Lower leg skin (tissue), 3 donors: ENCODE measurements at regions not wholly inside any gene's neighbourhood (a gene's known extent, or its start where the extent isn't known, plus 50 kb on each side); places are given as distances from the start of the nearest gene placed in this dataset.

Source experiments
- POLR2A ChIP-seq, 2 donors: fragments of 450-650 bp; IDR thresholded peaks; one replicate each; pipeline ENCODE4 v1.6.1; 2016 to 2017; ENCODE audit warnings: antibody characterized with exemption in 2 of 2, mild to moderate bottlenecking in 1 of 2, moderate library complexity in 1 of 2
- TF ChIP-seq, protein P1 (sequence below), 3 donors: fragments of 450-650 bp; IDR thresholded peaks; one replicate each; pipeline ENCODE4 v1.5.1; 2016; ENCODE audit warnings: antibody characterized with exemption in 3 of 3, mild to moderate bottlenecking in 3 of 3, moderate library complexity in 2 of 3

DNA sequence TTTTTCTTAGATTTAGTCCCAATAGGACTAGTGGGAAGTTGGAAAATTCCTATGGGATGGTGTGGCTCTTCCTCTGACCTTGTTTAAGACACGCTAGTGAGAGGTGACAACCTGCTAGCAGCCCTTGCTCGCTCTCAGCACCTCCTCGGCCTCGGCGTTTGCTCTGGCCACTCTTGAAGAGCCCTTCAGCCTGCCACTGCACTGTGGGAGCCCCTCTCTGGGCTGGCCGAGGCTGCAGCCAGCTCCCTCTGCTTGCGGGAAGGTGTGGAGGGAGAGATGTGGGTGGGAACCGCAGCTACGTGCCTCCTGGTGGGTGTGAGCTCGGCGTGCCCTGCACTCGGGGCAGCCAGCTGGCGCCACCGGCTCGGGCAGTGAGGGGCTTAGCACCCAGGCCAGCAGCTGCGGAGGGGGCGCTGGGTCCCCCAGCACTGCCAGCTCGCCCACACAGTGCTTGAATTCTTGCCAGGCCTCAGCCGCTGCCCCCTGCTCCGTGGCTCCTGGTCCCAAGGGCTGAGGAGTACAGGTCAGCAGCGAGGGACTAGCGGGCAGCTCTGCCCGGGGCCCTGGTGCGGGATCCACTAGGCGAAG is 254.5 kb upstream of the ANKRD55 start:
- TF ChIP-seq, protein P1, sequence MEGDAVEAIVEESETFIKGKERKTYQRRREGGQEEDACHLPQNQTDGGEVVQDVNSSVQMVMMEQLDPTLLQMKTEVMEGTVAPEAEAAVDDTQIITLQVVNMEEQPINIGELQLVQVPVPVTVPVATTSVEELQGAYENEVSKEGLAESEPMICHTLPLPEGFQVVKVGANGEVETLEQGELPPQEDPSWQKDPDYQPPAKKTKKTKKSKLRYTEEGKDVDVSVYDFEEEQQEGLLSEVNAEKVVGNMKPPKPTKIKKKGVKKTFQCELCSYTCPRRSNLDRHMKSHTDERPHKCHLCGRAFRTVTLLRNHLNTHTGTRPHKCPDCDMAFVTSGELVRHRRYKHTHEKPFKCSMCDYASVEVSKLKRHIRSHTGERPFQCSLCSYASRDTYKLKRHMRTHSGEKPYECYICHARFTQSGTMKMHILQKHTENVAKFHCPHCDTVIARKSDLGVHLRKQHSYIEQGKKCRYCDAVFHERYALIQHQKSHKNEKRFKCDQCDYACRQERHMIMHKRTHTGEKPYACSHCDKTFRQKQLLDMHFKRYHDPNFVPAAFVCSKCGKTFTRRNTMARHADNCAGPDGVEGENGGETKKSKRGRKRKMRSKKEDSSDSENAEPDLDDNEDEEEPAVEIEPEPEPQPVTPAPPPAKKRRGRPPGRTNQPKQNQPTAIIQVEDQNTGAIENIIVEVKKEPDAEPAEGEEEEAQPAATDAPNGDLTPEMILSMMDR (IDR thresholded peaks at IDR 0.05): no peak
- TF ChIP-seq POLR2A (IDR thresholded peaks at IDR 0.05): no peak
